SK-N-SH treated with all-trans-retinoic acid at 6 μM for 48 hours (cell line): ENCODE measurements at regions not wholly inside any gene's neighbourhood (a gene's known extent, or its start where the extent isn't known, plus 50 kb on each side); places are given as distances from the start of the nearest gene placed in this dataset.
A peak's percentile ranks its signal among the peaks of the same experiment; 100 is the strongest.

ENCODE experiments used
- ATAC-seq: fragments of 200-7000 bp; cut with Tn5 transposase; 3 replicates; pipeline ENCODE4 v1.9.1; 2020; ENCODE audit warnings: mild to moderate bottlenecking, moderate library complexity
- ARNTL ChIP-seq: fragments of 450-650 bp; formaldehyde crosslinking; IDR thresholded peaks from 2 replicates; pipeline ENCODE4 v1.5.0; 2020; ENCODE audit warnings: low read depth, mild to moderate bottlenecking, moderate library complexity, borderline replicate concordance
- BACH2 ChIP-seq: fragments of 250-450 bp; sonication (Bioruptor Pico); IDR thresholded peaks from 2 replicates; pipeline ENCODE4 v1.9.0; 2021; ENCODE audit warnings: mild to moderate bottlenecking, borderline replicate concordance
- CSRNP3 ChIP-seq: fragments of 250-450 bp; sonication (Bioruptor Pico); IDR thresholded peaks from 2 replicates; pipeline ENCODE4 v1.5.1; 2021; ENCODE audit warnings: mild to moderate bottlenecking, moderate library complexity
- ESRRG ChIP-seq: fragments of 250-450 bp; sonication (Bioruptor Pico); IDR thresholded peaks from 2 replicates; pipeline ENCODE4 v1.6.1; 2021; ENCODE audit warnings: mild to moderate bottlenecking
- GLIS3 ChIP-seq: fragments of 250-450 bp; sonication (Bioruptor Pico); IDR thresholded peaks from 2 replicates; pipeline ENCODE4 v1.5.0; 2020; ENCODE audit warnings: mild to moderate bottlenecking, moderate library complexity
- ISL1 ChIP-seq: fragments of 250-450 bp; sonication (Bioruptor Pico); IDR thresholded peaks from 2 replicates; pipeline ENCODE4 v2.1.2; 2022; ENCODE audit warnings: mild to moderate bottlenecking, moderate library complexity
- OSR1 ChIP-seq: fragments of 250-450 bp; sonication (Bioruptor Pico); IDR thresholded peaks from 2 replicates; pipeline ENCODE4 v1.8.0; 2022; ENCODE audit warnings: moderate library complexity, mild to moderate bottlenecking, inconsistent platforms
- PATZ1 ChIP-seq: fragments of 250-450 bp; sonication (Bioruptor Pico); IDR thresholded peaks from 2 replicates; pipeline ENCODE4 v1.8.0; 2020; ENCODE audit warnings: mild to moderate bottlenecking, moderate library complexity, borderline replicate concordance
- POU6F1 ChIP-seq: fragments of 250-450 bp; sonication (Bioruptor Pico); IDR thresholded peaks from 2 replicates; pipeline ENCODE4 v1.8.0; 2021; ENCODE audit warnings: low read depth, mild to moderate bottlenecking, moderate library complexity, borderline replicate concordance
- PPARA ChIP-seq: fragments of 250-450 bp; sonication (Bioruptor Pico); IDR thresholded peaks from 2 replicates; pipeline ENCODE4 v1.5.0; 2020; ENCODE audit warnings: mild to moderate bottlenecking, borderline replicate concordance
- RARB ChIP-seq: fragments of 250-450 bp; sonication (Bioruptor Pico); IDR thresholded peaks from 2 replicates; pipeline ENCODE4 v1.8.0; 2021; ENCODE audit warnings: mild to moderate bottlenecking, moderate library complexity
- TCF4 ChIP-seq: fragments of 250-450 bp; sonication (Bioruptor Pico); IDR thresholded peaks from 2 replicates; pipeline ENCODE4 v1.8.0; 2021; ENCODE audit warnings: mild to moderate bottlenecking, moderate library complexity, borderline replicate concordance
- TOX ChIP-seq: fragments of 250-450 bp; sonication (Bioruptor Pico); IDR thresholded peaks from 2 replicates; pipeline ENCODE4 v1.8.0; 2021; ENCODE audit warnings: mild to moderate bottlenecking, moderate library complexity, borderline replicate concordance
- TSHZ2 ChIP-seq: fragments of 250-450 bp; sonication (Bioruptor Pico); IDR thresholded peaks from 2 replicates; pipeline ENCODE4 v1.5.0; 2020; ENCODE audit warnings: mild to moderate bottlenecking, moderate library complexity
- ZFP3 ChIP-seq: fragments of 250-450 bp; sonication (Bioruptor Pico); IDR thresholded peaks from 2 replicates; pipeline ENCODE4 v1.5.0; 2020; ENCODE audit warnings: mild to moderate bottlenecking, moderate library complexity
- ZNF70 ChIP-seq: fragments of 450-650 bp; formaldehyde crosslinking; IDR thresholded peaks from 2 replicates; pipeline ENCODE4 v1.5.0; 2020; ENCODE audit warnings: mild to moderate bottlenecking, moderate library complexity
- ZNF8 ChIP-seq: fragments of 450-650 bp; formaldehyde crosslinking; IDR thresholded peaks from 2 replicates; pipeline ENCODE4 v1.5.0; 2020; ENCODE audit warnings: mild to moderate bottlenecking, moderate library complexity

- TF ChIP-seq ESRRG (CRISPR knock-in tag) (no peak), POU6F1 (no peak), BACH2 (CRISPR knock-in tag) (no peak), GLIS3 (no peak), CSRNP3 (CRISPR knock-in tag) (no peak), ZNF8 (CRISPR knock-in tag) (no peak)
Observed at GRCh38 chr2:172674034-172674967, 61.3 kb upstream of the RAPGEF4 start (continued).

- no peak for ATAC-seq
- TF ChIP-seq ZNF8 (CRISPR knock-in tag): no peak
- no peak for TF ChIP-seq ISL1 (CRISPR knock-in tag)
- no peak for TF ChIP-seq ARNTL (CRISPR knock-in tag)
- TF ChIP-seq TSHZ2 (CRISPR knock-in tag): no peak
- TF ChIP-seq ZNF70: no peak
- TF ChIP-seq OSR1 (CRISPR knock-in tag): no peak
- TF ChIP-seq RARB (CRISPR knock-in tag): no peak
- TF ChIP-seq ZFP3 (CRISPR knock-in tag): no peak
- TF ChIP-seq, all 23 proteins: peak for 0
Observed at GRCh38 chr2:172674968-172675303, 60.7 kb upstream of the RAPGEF4 start.

DNA sequence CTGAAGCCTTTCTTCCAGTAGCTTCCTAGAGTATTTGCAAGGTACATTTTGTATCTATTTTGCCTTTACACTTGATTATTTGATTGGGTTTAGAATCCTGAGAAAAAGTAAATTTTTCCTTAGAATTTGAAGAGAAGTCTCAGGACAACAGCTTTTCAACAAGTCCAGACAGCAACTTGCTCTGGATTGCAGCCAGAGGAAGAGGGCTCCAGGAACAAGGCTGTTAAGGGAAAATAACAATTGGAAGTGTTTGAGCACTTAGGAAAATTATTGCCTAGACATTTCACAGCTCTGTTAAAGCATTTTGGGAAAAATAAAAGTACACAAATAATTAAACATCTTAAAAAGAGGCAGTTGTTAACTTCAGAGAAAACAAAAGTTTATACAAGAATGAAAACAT is 58.3 kb upstream of the RAPGEF4 start:
- TF ChIP-seq TCF4 (CRISPR knock-in tag) (no peak), TOX (CRISPR knock-in tag) (no peak), CSRNP3 (CRISPR knock-in tag) (no peak), ZFP3 (CRISPR knock-in tag) (no peak), POU6F1 (no peak), ESRRG (CRISPR knock-in tag) (no peak)
- no peak for ATAC-seq

DNA sequence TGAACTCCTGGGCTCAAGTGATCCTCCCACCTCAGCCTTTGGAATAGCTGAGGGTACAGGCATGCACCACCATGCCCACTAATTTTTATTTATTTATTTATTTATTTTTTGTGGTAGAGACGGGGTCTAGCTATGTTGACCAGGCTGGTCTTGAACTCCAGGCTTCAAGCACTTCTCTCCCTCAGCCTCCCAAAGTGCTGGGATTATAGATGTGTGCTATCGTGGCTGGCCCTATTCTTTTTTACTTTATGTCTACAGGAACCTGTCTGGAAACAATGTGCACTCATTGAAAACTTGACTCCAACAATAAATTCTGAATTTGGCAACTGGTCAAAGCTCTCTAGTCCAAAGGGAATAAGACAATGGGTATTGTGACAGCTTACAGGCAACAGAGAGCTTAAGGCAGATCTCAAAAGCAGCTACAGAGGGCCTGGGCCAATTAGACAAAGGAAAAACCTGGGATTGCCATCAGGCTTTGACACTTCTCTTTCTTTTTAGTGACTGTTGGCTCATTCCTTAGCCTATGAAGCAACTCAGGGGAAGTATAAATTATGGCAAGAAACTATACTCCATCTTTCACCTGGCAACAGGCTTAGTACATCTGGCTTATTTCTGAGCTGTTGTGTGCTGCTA is 55.1 kb upstream of the RAPGEF4 start:
- ATAC-seq: peak; percentile 32; the same call in 2 of the 3 replicates
- TF ChIP-seq PATZ1 (CRISPR knock-in tag) (no peak), ZFP3 (CRISPR knock-in tag) (no peak), TOX (CRISPR knock-in tag) (no peak), RARB (CRISPR knock-in tag) (no peak), BACH2 (CRISPR knock-in tag) (no peak), ISL1 (CRISPR knock-in tag) (0 out of 2 replicates have a peak, but pooled peaks have one; percentile 8), PPARA (CRISPR knock-in tag) (no peak)
- TF ChIP-seq, all 23 proteins: peak for 1
